Muscle of back (tissue), 3 donors: ENCODE measurements at regions not wholly inside any gene's neighbourhood (a gene's known extent, or its start where the extent isn't known, plus 50 kb on each side); places are given as distances from the start of the nearest gene placed in this dataset.
"Not testable (repeated sequence)": the region's sequence is repeated elsewhere in the genome, so short reads cannot be mapped to it uniquely, and the experiment has no call there.

Experiments used
- DNase-seq, 3 donors: peaks; one replicate each; pipeline versions ENCODE4 v3.0.0 to v3.0.0-alpha.2; 2013

DNA sequence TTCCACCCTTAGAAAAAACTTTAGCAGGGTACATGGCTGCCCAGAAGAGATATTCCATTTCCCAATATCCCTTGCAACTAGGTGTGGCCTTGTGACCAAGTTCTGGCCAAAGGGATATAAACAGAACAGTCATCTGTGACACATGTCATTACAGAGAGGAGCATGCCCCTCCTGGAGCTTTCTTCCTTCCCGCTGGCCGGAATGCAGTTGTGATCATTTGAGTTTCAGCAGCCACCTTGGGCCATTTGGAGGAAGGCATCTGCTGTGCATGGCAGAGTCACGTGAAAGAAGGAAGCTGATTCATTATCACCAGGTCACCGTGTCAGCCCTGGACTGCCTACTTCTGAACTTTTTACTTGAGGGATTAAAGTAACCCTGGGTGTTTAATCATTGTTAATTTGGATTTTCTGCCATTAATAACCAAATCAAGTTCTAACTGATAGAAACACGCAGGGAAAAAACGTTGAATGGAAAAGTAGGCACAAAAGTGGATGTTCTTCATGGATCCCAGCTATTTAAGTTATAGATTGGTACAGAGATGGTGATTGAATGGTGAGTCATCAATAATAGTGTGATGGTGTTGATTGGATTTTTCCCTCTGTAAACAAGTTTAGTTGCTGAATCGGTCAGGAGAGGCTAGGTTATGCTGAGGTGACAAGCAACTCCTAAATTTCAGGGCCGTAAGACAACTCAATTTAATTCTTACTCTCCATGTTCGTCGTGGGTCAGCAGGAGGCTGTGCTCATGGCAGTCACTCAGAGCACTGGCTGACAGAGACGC lies 80.7 kb upstream of the CCDC167 start:
- no peak for DNase-seq

DNA sequence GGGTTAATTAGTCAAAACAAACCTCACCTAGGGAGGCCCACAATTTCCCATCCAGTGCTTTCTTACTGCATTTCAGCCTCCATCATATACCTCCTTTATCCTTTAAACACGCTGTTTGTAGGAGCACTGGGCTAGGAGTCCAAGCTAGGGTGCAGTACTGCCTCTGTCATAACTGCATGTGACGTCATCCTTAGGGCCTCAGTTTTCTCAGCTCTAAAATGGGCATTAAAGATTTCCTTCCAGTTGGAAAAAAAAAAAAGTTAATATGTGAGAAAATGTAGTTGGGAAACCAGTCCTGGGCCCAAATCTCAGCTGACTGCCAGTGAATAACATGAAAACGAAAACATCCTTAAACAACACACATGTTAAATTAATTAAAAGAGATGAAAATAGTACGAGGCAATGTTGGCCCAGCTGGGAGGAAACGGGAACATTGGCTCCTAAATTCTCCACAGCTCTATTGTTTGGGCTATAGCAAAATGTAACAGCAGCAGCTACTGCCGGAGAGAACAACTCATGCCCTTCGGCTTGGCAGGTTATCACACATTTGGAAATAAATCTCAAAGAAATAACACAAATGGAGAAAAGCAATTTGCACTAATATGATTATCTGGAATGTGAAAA lies 79.9 kb upstream of the CCDC167 start:
- DNase-seq = no peak

DNA sequence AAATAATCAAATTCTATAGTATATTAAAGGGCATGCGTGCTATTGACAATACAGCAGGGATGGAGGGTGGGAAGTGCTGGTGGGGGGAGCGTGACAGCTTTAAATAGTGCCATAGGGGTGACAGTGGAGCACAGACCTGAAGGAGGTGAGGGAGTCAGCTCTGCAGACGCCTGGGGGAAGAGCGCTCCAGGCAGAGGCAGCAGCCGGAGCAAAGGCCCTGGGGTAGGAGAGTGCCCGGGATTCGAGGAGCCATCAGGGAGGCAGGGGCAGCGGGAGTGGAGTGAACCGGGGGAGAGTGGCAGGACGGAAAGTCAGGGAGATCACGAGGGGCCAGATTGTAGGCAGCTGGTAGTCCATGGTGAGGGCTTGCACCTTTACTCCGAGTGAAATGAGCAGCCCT lies 78.4 kb upstream of the CCDC167 start:
- no peak for DNase-seq

DNA sequence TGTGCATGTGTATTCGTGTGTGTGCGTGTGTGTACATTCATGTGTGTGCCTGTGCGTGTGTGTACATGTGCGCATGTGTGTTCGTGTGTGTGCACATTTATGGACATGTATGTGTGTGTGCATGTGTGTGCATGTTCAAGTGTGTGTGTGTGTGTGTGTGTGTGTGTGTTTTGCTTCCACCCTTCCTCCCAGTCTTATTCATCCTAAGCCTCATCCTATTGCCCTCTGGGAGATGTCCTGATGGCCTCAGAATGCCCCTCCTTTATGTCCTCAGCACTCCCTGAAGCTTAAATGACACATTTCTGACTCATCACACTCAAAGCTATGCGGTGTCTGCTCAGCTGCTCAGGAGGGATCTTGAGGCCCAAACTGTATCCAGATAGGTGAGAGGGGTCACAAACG lies 76.6 kb upstream of the CCDC167 start:
- DNase-seq = peak in 1 of 3 donors; percentile 62

DNA sequence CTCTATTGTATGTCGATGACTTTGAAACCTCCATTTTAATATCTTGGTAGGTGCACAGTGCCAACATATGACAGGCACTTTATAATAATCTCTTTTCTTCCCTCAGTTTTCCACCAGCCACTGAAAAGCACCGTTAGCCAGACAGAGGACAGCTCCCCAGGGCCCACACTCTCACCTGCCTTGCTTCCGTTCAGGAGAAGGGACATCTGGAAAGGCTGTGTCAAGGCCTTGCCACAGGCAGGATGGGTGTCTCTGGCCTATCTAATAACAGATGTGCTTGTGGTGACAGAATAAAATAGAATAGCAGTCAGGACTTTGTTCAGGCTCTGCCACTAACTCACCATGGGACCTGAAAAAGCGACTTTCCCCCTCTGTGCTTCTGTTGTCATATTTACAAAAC lies 75.5 kb upstream of the CCDC167 start:
- no peak for DNase-seq

DNA sequence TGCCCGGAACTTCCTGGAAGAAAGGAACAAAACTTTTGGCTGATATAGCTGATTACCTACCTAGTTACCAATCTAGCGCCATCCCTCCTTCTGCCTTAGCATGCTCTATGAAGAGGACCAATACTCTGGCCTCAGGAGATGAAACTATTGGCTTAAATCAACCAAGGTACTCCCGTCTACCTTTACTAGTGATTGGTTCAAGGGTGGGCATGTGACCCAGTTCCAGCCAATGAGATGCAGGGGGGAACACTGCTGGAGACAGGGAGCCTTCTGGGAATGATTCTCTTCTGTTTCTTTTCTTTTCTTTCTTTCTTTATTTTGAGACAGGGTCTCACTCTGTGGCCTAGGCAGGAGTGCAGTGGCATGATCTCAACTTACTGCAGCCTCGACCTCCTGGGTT lies 72.6 kb upstream of the CCDC167 start:
- no peak for DNase-seq

DNA sequence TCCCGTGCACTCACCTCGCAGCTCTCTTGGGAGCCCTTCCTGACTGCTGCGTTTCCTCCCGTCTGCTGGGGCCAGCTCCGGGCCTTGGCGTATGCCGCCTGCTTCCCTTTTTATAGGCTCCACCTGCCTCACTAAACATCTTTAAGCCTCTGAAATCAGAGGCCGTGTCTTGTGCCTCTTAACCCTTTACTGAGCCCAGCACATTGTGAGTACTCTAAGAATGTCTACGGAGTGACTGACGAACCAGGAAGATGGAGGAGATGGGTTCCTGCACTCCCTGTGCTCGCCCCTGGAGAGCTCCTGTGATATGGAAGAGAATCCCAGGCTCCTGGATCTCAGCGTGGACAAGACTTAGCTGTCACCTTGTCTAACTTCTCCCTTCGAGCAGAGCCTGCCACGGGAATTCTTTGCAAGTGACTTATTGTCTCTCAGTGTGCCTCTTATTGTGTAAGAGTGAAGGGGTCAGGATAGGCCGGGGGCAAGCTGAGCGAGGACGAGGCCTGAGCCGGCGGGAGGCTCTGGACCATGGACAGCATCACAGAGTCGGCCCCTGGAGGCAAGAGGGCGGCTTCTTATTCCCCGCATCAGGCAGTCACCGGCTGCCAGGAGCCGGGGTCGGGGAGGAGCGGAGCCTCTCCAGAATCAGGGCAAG lies 70.9 kb upstream of the CCDC167 start:
- no peak for DNase-seq

DNA sequence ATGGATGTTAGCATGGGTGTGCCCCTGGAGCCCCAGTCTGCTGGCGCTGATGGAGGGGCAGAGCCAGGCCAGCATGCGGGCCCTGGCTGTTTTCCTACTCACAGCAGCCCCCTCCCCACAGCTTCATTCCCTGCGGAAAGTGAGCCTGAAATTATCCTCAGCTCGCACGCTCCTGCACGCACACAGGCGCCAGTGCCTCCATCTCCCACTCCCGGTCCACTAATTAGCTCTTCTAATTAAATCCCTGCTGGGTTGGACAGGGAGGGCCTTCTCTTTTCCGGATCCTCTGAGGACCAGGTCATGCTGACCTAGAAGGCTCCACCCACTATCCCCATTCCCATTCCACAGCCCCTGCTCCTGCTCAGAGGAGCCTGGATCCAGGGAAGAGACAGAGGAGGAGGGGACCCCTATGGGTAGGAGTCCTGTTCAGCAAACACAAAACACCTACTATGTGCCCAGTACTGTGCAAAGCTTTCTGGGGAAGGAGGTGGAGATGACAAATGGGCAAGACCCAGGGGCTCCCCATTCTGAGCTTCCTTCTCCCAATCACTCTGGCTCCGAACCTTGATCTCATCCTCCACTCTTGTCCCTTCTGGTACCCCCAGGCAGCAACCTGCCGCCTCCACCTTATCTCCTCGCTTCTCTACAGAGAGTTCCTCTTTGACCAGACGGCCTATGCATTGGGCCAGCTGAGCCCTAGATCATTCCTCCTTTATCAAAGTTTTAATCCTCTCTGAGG lies 70.2 kb upstream of the CCDC167 start:
- no peak for DNase-seq

DNA sequence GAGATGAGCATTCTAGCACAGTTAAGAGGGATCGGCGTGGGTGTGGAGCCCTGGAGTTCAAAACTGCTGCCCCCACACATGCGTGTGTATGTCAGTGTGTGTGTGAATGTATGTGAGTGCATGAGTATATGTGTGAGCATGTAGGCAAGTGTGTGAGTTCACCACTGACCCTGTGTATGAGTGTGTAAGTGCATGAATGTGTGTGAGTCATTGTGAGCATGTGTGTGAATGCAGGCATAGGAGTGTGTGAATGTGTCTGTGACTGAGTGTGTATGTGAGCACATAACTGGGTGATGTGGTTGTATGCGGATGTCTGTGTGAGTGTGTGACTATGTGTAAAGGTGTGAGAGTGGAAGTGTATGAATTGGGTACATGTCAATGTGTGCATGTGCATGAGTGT lies 69.6 kb upstream of the CCDC167 start:
- DNase-seq = no peak

DNA sequence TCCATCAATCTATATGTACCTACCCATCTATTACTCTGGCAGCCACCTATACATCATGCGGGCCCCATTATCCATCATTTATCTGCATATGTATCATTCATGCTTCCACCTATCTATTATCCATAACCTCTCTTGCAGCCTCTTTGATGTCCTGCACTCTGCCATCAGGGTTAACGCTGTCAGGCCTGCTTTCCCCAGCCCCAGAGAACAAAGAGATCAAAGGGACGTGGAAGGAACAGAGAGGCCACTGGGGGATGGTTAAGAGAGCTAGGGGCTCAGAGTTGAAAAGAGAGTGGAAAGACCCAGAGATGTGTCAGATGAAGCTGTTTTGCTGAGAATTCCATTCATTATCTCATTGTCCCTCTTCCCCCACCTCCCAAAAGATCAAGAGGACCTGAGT lies 67.3 kb upstream of the CCDC167 start:
- DNase-seq = no peak

DNA sequence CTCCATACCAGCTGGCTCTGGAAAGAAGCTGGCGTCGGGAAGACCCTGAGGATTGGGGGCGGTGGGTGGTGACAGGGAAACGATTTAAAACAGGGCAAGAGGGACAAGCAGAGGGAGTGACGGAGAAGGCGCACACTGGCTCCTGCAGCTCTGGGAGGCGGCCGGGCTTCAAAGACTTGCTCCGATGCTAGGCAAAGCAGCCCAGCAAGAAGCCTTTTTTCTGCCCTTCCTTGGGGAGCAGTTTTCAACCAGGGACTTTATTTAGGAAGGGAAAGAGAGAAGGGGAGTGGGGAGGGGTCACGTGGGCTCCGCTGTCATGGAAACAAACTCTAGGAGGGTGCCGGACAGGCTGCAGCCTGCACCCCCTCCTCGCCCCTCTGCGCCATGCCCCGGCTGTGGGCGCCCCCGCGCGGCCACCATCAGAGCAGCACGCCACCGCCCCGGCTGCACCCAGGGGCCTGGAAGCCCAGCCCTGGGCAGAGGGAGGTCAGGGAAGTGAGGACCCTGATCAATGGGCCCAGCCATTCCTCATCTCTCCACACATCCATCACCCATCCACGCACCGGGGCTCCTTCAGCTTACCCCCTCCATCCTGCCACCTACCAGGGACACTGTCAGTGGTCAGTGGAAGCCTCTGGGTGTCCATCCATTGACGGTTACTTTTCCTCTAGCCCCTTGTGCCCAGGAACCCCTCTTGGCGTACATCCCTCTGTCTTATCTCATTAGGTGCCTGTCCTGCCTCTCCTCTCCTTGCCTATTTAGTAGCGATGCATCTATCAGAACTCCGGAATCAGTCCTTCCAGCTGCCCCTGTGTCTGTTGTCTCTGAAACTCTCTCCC lies 66.6 kb upstream of the CCDC167 start:
- DNase-seq = peak in 2 of 3 donors; percentile 30 to 75

DNA sequence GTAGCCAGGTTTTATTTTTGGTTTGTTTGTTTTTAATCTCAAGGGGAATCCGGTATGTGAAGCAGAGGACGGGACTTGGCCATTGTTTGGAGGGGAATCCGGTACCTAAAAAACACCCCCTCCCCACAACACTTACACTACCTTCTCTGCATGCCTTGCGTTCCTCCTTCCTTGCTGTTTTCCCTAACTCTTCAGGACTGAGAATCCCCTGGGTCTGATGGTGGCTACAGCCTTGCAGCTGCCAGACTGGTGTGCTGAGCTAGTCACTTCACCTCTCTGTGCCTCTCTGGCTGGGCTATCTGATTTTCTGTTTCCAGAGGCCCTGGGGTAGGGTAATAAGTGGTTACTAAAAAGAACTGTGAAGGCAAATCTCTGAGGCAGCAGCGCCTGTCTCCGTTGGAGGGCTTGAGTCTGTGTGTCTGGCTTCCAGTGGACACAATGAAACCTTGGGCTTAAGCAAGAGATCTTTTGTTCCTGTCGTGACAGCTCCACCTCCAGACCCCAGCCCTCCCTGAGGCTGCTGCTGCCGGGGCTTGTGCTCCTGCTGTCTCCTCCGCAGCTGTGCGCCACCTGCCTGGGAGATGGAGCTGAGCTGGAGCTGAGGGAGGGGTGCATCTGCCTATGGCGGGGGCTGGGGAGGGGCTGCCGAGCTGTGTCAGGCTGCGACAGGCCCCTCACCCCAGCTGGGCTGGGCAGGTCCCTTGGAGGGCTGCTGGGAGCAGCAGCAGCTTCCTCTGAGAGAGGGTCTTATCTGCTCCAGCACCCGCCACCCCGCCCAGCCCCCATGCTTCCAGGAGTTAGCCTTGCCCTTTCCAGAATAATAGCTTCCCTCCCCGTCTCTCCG lies 65.8 kb upstream of the CCDC167 start:
- DNase-seq = peak in 1 of 3 donors; percentile 70

DNA sequence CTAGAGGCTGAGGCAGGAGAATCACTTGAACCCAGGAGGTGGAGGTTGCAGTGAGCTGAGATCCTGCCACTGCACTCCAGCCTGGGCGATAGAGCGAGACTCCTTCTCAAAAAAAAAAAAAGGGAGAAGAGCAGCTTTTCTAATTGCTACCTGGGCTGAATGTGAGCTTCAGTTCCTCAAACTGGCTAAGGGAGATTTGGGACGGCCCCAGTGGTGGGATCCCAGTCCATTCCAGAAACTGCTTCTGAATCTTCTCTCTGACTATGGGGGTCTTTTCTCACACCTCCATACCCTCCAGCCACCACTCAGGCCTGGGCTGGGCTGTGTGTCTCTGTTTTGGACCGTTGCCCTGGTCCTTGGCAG lies 63.2 kb upstream of the CCDC167 start:
- not testable (repeated sequence) for DNase-seq

DNA sequence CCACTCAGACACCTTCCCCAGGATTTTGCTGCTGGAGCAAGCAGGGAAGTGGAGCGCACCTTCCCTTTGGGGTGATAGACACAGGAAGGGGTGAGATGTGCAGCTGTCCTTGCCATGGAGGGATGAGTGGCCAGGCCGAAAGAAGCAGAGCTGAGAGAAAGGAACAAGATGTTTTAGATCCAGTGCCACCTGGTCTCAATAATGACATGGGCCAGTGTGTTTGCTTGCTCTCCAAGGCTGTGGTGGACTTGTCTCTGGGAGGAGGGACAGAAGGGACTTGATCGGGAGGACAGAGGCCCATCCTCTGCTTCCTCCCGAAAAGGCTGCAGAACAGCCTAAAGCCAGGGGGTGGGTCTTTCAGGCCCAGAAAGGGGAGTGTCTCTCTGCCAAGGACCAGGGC lies 61.7 kb upstream of the CCDC167 start:
- DNase-seq = no peak

DNA sequence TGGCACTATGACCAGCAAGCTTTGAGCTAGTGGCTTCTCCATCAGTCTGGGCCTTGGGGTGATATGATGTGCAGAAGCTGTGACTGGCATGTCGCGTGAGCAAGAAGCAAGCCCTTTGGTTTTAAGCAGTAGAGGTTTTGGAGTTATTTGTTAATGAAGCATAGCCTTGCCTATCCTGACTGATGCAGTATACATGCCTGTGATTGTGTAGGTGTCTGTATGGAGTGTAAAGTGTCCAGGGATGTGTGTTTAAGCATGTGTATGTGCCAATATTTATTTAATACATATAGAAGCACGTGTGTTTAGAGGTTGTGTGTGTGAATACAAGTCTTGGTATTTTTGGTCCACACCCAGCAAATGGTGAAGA lies 61.0 kb upstream of the CCDC167 start:
- no peak for DNase-seq

DNA sequence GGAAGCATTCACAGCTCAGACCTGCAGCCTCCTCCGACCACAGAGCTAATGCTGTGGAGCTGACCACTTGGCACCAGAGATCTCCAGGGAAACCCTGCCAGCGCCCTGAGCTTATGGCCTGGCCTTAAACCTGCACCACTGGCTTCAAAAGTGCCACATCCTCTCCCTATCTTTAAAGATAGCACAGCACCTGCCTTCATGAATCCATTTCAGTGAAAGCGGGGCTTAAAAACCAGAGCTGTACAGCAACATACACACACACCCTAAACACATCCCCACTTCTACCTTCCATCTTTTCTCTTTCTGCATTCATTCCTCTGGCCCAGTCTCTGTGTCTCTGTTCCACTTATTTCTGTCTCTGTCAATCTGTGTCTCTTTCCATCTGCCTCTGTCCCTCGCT lies 59.8 kb upstream of the CCDC167 start:
- no peak for DNase-seq

DNA sequence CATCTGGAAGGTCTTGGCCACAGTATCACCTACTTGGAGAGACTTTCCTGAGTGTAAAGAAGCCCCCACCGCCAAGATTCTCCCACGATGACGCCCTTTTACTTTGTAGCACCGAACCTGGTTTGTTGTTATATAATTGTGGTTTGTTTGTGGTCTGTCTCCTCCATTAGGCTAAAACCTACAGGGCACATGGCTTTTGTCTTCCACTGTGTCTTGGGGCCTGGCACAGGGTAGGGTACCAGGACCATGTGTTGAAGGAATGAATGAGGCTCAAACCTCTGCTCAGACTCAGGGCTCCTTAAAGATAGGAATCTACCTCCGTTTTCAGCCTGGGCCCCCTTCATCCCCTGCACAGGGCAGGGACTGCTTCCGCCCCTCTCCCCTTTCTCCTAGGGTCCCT lies 59.4 kb upstream of the CCDC167 start:
- no peak for DNase-seq

DNA sequence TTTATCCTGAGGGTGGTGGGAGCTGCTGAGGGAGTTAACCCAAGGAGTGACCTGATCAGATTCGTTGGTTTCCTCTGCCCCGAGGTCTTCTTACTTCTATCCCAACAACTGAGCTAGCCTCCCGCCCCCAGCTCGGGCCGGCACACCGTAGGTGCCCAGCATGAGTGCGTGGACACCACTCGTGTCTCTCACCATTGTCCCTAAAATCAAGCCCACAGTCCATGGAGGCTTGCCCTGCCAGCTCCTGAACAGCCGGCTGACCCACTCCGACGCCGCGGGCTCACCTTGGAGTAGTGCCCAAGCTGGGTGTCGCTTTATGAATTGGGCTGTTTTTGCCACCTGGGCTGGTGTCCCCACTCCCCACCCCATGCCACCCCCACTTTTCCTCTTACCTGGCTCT lies 59.0 kb upstream of the CCDC167 start:
- DNase-seq = no peak

DNA sequence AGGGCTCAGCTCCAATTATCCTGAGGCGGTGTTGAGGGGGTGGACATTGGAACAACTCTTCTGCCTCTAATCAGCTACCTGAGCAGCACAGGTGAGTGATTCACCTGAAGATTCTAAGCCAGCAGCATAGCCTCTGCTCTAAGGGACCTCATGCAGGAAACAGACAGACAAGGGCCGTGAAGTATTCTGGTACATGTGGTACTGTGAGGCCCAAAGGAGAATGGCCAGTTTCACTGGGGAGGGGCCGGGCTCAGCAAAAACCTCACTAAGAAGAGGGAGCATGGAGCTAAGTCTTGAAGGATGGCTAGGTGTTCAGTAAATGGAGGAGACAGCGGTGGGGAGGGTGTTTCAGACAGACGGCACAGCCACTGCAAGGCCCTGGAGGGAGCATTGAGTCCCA lies 58.5 kb upstream of the CCDC167 start:
- DNase-seq = no peak

DNA sequence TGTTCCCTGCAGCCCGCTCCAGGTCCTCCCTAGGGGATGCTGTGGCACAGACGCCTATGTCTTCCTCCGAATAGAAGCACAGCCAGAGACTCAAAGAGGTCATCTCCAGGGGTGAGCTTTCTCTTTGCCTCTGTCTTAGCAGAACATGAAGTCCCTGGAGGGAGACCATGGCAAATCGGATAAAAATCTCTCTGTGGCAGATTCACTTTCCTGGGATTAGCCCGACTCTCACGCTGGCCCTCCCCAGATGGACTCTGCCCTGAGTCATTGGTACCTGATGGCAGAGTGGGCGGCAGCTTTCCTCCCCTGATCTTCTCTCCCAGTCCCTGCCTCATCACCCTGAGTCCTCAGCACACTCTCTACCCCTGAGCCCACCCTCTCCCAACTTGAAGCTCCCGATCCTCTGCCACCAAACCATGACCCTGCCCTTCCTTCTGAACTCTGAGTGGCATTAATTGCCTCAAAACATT lies 58.0 kb upstream of the CCDC167 start:
- no peak for DNase-seq
